GM19463 (cell line): ENCODE measurements at regions not wholly inside any gene's neighbourhood (a gene's known extent, or its start where the extent isn't known, plus 50 kb on each side); places are given as distances from the start of the nearest gene placed in this dataset.
"Not testable (repeated sequence)": the region's sequence is repeated elsewhere in the genome, so short reads cannot be mapped to it uniquely, and the experiment has no call there.

ENCODE experiments used
- ATAC-seq: cut with Tn5 transposase; IDR thresholded peaks from one replicate; pipeline ENCODE4 v1.9.1; 2021; ENCODE audit warnings: mild to moderate bottlenecking, moderate library complexity; ENCODE audit not compliant: unreplicated experiment

DNA sequence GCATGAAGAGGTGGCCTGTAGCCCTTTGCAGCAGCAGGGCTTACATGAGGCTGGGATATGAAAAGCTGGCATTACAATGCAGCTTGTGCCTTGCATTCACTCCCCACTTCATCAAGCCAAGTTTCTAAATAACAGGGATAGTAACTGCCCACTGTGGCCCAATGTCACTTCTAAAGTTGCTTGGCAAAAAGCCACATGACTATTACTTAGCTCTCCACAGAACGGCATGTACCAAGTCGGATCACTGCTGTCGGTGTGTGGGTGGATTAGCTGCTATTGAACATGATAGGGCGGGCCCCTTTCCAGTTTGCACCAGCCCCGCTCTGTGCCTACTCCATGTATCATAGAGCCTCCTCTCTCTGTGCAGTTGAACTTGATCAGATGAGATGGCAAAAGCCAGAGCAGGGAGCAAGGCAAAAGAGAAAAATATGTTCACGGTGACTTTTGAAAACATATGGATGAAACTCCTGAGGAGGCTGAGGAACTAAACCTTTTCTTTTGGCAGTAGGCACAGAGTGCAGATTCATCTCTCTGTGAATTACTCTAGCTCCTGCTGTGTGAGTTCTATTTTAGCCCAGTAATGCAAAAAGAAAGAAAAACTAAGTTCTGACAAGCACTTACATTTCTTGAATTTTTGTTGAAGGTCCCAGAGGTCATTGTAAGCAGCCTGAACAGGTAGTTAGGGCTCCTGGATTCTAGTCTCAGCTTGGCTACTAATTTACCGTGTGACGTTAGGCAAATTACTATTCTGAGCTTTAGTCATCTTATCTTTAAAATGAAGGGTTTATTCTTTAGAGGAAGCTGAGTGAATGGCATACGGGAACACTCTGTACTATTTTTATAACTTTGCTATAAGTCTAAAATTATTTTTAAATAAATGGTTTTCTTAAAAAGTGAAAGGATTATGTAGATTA is 125.6 kb upstream of the NBPF9 start:
- ATAC-seq: not testable (repeated sequence)

DNA sequence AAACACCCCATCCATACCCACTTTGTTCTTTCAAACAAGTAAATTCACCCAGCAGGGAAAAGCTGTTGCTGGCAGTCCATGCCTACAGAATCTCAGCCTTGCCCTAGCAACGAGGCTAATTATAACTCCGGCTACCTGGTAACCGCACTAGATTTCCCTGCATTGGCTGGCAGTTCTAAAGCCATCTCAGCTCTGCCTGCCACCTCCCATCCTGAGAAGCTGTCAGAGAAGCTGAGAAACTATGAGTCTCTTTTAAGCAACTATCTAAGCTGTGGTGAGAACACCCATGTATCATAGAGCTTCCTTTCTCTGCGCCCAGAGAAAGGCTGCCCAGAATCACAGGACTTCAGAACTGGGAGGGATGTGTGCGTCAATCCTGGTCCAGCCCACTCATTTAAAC is 126.5 kb upstream of the NBPF9 start:
- not testable (repeated sequence) for ATAC-seq

DNA sequence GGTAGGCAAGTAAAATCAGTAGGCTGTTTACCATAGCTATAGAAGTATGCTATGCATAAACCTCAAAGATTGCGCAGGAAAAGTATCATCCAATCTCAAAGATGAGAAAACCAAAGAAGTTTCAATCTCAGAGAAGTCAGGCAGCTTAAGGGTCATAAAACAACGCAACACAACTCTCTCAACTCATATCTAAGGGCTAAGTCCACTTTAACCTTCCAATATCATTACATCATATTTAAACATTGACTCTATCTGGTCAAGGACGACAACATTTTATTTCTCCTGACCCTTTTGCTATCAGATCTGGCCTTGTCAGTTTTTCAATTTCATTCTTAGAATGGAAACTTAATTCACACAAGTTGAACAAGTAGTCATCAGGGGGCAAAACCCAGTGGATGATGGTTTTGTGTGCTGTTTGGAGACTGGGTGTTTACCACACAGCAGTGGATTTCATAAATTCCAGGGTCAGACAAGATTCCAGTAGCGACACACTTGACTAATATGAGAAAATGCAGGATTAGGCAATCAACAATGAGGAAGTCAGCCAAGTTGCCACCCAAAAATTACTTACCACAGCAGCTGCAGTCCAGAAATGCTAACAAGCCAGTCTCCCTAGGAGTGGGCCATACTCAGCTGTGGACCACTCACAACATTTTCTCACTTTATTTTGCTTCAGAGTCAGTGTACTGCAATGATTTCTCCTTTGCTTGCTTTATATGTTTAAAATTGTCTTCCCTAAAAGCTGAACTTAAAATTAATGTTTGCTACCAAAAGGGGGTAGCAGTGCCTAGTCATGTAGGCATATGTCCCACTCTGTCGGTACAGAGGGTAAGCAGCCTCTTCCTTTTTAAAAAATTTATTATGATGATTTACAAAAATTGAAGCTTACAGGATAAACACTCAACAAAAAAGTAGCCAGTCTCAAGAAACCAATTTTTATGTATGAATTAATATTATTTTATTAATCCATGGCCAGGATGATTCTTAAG is 131.9 kb upstream of the NBPF9 start:
- not testable (repeated sequence) for ATAC-seq

DNA sequence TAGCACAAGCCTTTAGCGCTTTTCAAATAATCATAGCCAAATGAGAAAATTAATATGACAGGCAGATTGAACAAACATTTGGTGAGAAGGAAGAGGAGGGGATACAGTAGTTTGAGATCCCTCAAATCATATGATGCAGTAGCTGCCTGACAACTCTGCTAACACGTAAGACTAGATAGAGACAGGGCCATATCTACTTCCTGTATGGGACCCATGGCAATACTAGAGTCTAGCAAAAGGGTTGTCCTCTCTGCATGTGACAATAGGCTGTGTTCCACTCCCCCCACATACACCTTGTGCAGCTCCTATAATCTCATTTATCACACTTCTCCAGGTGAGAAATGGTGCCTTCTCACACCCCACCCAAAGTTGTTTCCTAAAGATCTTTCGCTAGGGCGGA is 134.2 kb upstream of the NBPF9 start:
- not testable (repeated sequence) for ATAC-seq

DNA sequence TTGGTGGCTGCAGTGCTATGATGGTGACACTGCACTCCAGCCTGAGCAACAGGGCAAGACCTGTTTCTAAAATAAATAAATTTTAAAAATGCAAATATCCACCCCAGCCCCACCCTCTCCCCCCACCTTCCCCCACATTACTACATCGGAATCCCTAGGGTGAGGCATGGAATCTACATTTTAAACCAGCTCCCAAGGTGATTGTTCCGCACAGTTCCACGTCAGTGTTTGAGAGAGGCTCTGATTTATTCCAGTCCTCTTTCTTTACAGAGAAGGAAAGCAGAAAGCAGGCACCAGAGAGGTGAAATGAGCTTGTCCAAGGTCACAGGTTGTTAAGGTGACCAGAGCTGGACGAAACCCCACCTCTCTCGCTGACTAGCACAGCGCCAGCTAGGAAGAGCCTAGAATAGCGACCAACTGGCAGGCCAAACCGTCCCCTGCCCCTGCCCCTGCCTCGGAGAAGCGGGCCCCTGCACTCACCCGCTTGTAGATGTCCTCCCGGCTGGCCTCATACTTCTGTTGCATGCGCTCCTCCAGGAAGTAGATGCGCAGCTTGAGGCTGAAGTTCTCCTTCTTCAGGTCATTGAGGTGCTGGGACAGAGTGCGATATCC is 136.7 kb upstream of the NBPF9 start:
- ATAC-seq: not testable (repeated sequence)

DNA sequence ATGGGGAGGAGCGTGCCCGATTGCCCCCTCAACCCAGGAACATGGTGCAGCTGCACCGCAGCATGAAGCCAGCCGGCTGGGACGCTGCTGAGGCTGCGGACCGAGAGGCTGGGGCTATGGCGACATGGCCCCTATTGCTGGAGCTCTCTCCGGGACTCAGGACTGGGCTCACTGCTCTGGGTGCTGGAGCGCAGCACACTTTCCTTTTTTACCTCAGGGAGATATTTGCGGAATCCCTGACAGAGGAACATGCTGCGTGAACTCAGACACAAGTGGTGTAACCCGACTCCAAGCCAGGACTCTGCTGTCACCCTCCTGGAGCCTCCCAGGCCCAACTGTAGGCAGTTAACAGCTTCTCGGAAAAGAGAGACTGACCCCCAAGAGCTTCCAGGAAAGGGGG is 137.2 kb upstream of the NBPF9 start:
- not testable (repeated sequence) for ATAC-seq

DNA sequence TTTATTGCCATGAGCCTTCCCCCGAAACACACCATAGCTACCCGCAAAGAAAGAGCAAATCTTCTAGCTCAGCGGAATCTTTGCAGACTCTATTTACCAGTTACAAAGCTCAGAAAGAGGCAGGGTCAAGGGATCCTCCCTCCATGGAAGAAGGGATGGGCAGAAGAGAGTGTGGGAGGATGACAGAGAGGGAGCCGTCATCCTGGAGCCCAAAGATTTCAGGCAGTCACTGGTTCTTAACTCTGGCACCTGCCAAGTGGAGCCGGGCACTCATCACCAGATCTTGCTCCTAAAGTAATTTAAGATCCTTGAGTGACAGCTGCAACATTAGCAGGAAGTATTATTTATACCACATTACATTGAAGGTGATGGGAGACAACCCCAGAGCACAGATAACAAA is 137.9 kb upstream of the NBPF9 start:
- not testable (repeated sequence) for ATAC-seq

DNA sequence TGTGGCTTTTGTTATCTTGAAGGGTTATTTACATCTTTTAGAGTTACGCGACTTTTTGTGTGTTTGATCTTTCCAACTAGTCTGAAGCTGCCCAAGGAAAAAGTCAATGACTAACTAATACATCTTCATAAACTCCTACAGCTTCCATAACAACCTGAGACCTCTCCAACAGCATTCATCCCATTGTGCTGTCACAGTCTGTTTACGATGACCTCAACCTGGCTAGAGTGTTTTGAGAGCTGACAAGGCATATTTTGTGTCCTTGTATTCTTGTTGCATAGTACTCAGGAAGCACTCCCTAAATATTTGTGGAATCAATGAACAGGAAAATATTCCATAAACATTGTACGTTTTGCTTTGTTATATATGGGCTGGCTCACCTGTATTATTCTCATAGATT is 140.2 kb upstream of the NBPF9 start:
- ATAC-seq: not testable (repeated sequence)

DNA sequence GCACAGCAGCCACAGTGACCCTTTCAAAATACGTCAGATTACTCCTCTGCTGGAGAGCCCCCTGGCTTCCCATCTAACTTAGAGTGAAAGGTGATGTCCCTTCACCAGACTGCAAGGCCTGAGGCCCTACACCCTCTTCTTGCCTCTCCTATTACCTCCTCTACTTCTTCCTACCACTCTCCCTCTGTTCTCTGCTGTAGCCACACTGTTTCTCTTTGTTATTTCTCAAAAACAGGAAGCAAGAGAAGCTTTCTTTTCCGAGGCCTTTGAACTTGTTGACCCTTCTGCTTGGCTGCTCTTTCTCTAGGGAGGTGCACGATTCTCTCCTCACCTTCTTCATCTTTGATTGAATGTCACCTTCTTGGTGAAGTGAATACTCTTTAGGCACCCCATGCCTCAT is 141.3 kb upstream of the NBPF9 start:
- not testable (repeated sequence) for ATAC-seq

DNA sequence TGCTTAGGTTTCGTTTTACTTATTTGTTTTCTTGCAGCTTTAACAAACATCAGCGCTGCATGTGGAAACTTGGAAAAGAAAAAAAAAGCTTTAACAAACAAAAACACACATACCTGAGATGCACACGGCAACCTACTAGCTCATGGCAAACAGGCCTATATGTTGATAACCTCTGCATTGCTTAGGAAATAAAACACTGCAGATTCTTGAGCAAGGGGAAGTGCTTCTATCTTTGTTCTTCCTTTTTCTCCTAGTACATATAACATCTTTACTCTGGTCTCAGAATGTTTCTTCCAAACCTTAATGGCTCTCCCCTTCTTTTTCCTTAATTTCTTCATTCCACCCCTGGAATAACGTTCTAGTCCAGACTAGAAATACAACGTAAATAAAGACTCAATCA is 142.9 kb upstream of the NBPF9 start:
- ATAC-seq: not testable (repeated sequence)

DNA sequence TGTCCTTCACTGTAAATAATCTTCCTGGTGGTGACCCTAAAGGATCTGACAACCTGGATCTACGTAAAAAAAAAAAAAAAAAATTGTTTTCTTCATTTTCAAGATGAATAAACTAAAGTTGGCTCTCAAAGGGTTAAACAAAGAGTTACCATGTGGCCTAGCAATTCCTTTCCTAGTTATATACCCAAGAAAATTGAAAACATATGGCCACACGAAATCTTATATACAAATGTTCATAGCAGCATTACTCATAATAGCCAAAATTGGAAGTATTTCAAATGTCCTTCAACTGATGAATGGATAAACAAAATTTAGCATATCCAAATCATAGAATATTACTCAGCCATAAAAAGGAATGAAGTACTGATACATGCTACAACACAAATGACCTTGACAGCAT is 145.3 kb upstream of the NBPF9 start:
- ATAC-seq: not testable (repeated sequence)

DNA sequence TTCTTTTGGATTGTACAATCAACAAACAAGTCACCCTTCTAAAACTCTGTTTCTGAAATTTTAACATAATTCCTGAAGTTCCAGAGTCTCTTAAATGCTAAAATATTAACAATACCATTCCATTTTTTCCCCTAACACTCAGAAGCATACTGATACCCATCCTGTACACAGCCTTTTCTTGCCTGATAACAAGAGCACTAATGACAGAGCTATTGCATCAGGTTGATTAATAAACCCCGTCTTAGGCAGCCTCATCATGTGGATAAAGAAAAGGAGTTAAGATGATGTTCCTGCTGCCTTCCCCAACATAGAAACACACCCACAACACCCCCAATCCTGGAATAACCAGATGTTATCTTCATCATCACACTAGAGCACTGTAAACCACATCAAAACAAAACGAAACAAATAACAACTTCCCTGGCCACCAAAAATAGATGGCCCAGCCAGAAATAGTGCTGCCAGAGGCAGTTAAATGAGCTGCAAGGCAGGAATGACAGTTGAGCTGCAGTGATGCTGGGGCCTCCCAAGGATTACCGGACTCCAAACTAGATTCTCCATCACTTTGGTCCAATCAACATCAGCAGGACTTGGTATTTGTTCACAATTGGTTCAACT is 146.6 kb upstream of the NBPF9 start:
- not testable (repeated sequence) for ATAC-seq

DNA sequence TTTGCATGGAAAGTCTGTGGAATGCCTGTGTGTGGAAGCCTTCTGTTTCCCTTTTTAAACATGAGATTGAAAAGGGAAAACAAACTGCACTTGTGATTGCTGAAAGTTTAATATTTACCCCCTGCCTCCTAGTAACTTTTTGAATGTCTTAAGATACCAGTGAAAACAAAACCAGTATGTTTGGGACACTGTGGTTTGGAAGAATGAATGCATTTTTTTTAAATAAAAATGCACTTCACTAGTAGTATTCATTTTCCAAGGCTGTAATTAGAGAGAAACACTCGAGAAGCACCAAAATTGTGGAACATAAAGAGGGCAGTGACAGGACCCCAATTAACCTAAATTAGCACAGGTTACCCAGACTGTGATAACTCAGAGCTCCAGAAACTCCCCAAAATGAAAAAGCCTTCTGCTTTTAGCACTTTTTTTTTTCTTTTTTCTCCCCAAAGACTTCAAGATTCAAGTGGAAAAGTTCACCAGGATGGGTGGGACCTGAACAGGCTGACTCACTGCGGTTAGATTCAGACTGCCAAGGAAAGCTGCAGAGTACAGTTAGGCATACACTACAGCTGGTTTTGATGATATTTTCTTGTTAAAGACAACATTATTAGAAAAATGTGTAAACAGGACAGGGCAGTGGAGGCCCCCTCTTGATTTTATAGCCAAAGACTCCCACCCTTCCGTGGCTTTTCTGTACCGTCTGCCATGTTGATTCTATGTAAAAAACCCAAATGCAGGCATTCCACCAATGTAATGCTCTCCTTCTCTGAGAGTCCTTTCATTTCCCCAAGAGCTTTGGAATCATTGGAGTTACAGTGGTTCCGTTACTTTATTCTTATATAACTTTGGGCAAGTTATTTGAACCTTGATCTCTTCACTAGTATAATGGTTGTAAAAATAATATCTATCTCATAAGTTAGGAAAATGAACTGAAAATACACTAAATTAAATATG is 151.8 kb upstream of the NBPF9 start:
- not testable (repeated sequence) for ATAC-seq

DNA sequence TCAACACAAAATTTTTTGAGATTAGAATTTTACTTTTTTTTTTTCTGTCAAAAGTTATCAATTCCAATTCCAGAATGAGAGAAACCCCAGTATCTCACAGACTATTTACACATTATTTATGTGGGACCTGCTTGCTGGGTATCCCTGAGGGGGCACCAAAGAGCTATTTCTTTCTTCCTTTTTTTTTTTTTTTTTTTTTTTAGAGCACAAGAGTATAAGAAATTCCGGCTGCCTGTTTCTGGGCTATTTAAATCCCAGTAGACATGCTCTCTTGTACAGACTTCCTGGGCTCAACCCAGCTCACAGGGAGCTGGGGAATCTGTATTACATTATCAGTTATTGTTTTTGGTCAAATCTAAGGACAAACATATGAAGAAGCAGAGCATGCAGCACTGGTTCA is 156.9 kb upstream of the NBPF9 start:
- not testable (repeated sequence) for ATAC-seq

DNA sequence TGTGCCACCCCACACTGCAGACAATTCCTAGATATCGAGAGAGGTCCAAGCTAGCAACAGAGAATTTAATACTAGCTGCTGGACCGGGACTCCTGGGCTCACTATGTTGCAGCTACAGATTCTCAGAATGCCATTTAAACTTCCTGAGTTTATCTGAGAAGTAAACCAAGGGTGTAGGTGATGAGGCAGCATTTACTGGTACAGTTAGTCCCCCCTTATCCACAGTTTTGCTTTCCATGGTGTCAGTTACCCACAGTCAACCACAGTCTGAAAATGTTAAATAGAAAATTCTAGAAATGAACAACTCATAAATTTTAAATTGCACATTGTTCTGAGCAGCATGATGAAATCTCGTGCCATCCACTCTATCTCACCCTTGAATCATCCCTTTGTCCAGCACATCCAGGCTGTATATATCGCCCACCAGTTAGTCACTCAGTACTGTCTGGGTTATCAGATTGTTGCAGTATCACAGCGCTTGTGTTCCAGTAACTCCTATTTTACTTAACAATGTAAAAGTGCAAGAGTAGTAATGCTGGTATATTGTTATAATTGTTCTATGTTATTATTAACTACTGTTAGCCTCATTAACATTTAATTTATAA is 157.5 kb upstream of the NBPF9 start:
- ATAC-seq: not testable (repeated sequence)

DNA sequence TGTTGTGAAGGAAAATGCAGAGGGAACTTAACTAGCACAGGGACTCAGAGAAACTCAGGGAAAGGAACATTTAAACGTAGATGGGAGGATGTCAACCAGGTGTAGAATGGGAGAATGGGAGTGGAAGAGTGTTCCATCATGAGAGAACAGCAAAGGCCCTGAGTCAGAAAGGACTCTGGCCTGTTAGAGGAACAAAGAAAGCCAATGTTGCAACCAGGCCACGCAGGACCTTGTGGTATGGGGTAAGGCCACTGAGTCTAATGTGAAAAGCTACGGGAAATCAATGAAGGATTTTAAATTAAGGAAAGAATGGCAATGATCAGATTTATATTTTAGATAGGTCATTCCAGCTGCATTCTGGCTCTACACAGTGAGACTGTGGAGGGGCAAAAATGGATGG is 163.9 kb upstream of the NBPF9 start:
- ATAC-seq: not testable (repeated sequence)

DNA sequence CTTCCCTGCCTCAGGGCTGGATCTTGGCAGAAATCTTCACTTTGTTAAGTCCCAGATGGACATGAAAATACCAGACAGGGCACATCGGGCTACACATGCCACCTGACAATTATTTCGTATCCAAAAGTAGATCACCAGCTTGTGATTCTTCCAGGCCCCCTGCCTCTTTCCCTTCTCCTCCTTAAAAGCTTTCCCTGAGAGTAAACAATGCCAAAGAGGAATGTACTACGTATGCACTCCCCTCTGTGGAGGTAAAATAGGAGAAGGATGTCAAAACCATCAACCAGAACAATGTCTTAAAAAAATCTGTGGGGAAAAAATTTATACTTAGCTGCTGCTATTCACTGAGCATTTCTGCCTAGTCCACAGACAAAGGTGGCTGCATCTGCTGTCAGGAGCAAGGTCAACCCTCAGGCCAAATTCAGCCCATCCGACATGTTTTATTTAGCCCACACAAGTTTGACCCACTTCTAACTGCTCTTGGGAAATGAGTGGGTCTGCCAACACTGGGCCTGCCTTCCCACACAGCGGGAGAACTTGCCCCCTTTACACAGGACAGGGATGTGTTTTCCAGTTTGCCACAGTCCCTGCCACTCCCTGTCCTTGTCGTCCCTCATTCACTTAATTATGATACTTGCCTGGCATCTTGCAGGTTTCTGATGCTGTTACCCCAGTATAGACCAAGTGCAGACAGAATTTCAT is 165.8 kb upstream of the NBPF9 start:
- ATAC-seq: not testable (repeated sequence)

DNA sequence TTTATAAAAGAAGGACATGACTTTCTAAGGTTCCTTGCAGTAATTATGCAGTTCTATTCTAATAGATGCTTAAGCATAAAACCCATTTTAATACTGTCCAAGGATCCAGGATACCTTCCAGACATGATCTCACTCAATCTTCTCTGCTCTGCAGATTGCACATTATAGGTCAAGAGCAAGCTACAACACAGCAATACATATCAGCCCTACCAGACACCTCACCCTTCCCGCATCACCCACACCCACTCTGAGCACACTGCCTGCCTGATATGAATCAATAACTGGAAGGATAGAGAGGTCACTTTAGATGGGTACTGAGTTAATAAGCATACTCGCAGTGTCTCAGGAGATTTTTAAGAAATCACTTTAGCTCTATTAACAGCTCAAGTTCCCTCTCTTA is 166.5 kb upstream of the NBPF9 start:
- ATAC-seq: not testable (repeated sequence)
